Endothelial cell of umbilical vein (primary cell): ENCODE measurements at regions not wholly inside any gene's neighbourhood (a gene's known extent, or its start where the extent isn't known, plus 50 kb on each side); places are given as distances from the start of the nearest gene placed in this dataset.

Experiments
- BruUV-seq: library from RNA; stranded (reverse); fragments of 400-500 nt; replicated peaks from 2 replicates; lab custom pipeline; 2021; lab: Mats Ljungman, UMichigan
- CTCF ChIA-PET: fragments of 300-600, 350-600 bp; sonication (Branson Sonifier 250); formaldehyde crosslinking; loops from one replicate; lab custom pipeline; 2021; ENCODE audit warnings: antibody characterized with exemption, inconsistent platforms; lab: Charles Lee
- POLR2A ChIA-PET: fragments of 300-600, 350-600 bp; sonication (Branson Sonifier 250); formaldehyde crosslinking; loops from one replicate; lab custom pipeline; 2021; ENCODE audit warnings: antibody characterized with exemption, inconsistent platforms; lab: Charles Lee
- DNase-seq: peaks from one replicate; pipeline ENCODE4 v3.0.0-alpha.2; 2011; ENCODE audit warnings: low read depth, low spot score
- FAIRE-seq: peaks from 2 replicates; lab custom pipeline; 2011; peaks lifted over from hg19 to GRCh38; lab: Jason Lieb, UNC
- H2AFZ ChIP-seq: 2 replicates; pipeline ENCODE4 v1.6.0; 2012; ENCODE audit warnings: low read depth, low read length, control low read depth, inconsistent platforms
- H3K27ac ChIP-seq: 2 replicates; pipeline ENCODE4 v1.5.1; 2011; ENCODE audit warnings: low read depth, mild to moderate bottlenecking, control low read depth, low read length, moderate library complexity; ENCODE audit not compliant: insufficient read depth
- H3K27me3 ChIP-seq, 2 experiments: 2 replicates each; pipeline versions ENCODE4 v1.6.0 to v1.6.1; 2011; ENCODE audit warnings: low read length in 2 of 2, mixed read lengths in 1 of 2; ENCODE audit not compliant: control insufficient read depth in 2 of 2, insufficient read depth in 2 of 2
- H3K36me3 ChIP-seq, 2 experiments: 2 replicates in 1 of 2; 3 replicates in 1 of 2; pipeline ENCODE4 v1.5.1; 2011; ENCODE audit warnings: low read length in 2 of 2, mild to moderate bottlenecking in 1 of 2, moderate library complexity in 1 of 2; ENCODE audit not compliant: control insufficient read depth in 2 of 2, insufficient read depth in 2 of 2; ENCODE audit errors: extremely low read depth in 1 of 2
- H3K4me1 ChIP-seq: 3 replicates; pipeline ENCODE4 v1.5.1; 2011; ENCODE audit warnings: mild to moderate bottlenecking, low read length; ENCODE audit not compliant: control insufficient read depth, insufficient read depth; ENCODE audit errors: extremely low read depth
- H3K4me2 ChIP-seq: 2 replicates; pipeline ENCODE4 v1.6.1; 2011; ENCODE audit warnings: low read length, control low read depth, mixed read lengths; ENCODE audit not compliant: insufficient read depth
- H3K4me3 ChIP-seq, 3 experiments: fragments of 200-600 bp in 1 of 3; sonication (generic), shearing (Covaris generic) in 1 of 3; replicated peaks in 1 of 3; 2 replicates each; pipeline ENCODE4 v1.5.1; 2011 to 2016; ENCODE audit warnings: control low read depth in 3 of 3, low read length in 3 of 3, mild to moderate bottlenecking in 2 of 3, inconsistent platforms in 1 of 3, low read depth in 1 of 3, moderate library complexity in 1 of 3; ENCODE audit not compliant: insufficient read depth in 1 of 3
- H3K79me2 ChIP-seq: 2 replicates; pipeline ENCODE4 v1.6.0; 2012; ENCODE audit warnings: low read length, inconsistent platforms; ENCODE audit not compliant: control insufficient read depth, insufficient read depth
- H3K9ac ChIP-seq: replicated peaks from 2 replicates; pipeline ENCODE3; 2011; ENCODE audit warnings: low read length, control low read depth; ENCODE audit not compliant: insufficient read depth; ENCODE audit errors: extremely low read depth
- H3K9me1 ChIP-seq: replicated peaks from 3 replicates; pipeline ENCODE4 v1.6.0; 2011; ENCODE audit warnings: mild to moderate bottlenecking, low read length; ENCODE audit not compliant: control insufficient read depth, insufficient read depth; ENCODE audit errors: extremely low read depth
- H3K9me3 ChIP-seq: replicated peaks from 2 replicates; pipeline ENCODE4 v1.5.1; 2012; ENCODE audit warnings: low read length, inconsistent platforms; ENCODE audit not compliant: control insufficient read depth, insufficient read depth
- H4K20me1 ChIP-seq: replicated peaks from 2 replicates; pipeline ENCODE3; 2011; ENCODE audit warnings: mild to moderate bottlenecking, low read length; ENCODE audit not compliant: control insufficient read depth, insufficient read depth; ENCODE audit errors: extremely low read depth
- EZH2 ChIP-seq: IDR thresholded peaks from 2 replicates; pipeline ENCODE4 v1.6.1; 2012; ENCODE audit warnings: borderline replicate concordance, low read depth, mild to moderate bottlenecking, moderate library complexity, low read length, inconsistent platforms; ENCODE audit not compliant: severe bottlenecking
- FOS ChIP-seq: IDR thresholded peaks from 2 replicates; pipeline ENCODE4 v1.6.1; 2011; ENCODE audit warnings: mild to moderate bottlenecking, low read length, moderate library complexity, borderline replicate concordance; ENCODE audit not compliant: insufficient read depth
- GATA2 ChIP-seq: IDR thresholded peaks from 2 replicates; pipeline ENCODE4 v1.7.0; 2011; ENCODE audit warnings: low read depth, mild to moderate bottlenecking, moderate library complexity, mixed read lengths, low read length; ENCODE audit not compliant: insufficient read length, insufficient read depth
- JUN ChIP-seq: IDR thresholded peaks from 2 replicates; pipeline ENCODE4 v1.6.1; 2011; ENCODE audit warnings: borderline replicate concordance, low read depth; ENCODE audit not compliant: insufficient read length, insufficient read depth
- MYC ChIP-seq: IDR thresholded peaks from one replicate; pipeline ENCODE4 v1.6.1; 2011; ENCODE audit warnings: mild to moderate bottlenecking, low read depth, low read length
- POLR2A ChIP-seq: IDR thresholded peaks from 2 replicates; pipeline ENCODE4 v1.6.1; 2012; ENCODE audit warnings: low read depth, mild to moderate bottlenecking, control low read depth, low read length
- POLR2AphosphoS5 ChIP-seq: IDR thresholded peaks from 2 replicates; pipeline ENCODE4 v1.6.1; 2012; ENCODE audit warnings: low read depth, mild to moderate bottlenecking, control low read depth, low read length, moderate library complexity; ENCODE audit not compliant: insufficient read depth
- dilution Hi-C: fragments of 300-500 bp; cut with MboI; formaldehyde crosslinking; loops from one replicate; pipeline ENCODE4 v1.15.0; 2019; ENCODE audit warnings: low sequenced_read_pairs; ENCODE audit not compliant: extremely low pct_ligation_motif_present
- intact Hi-C: fragments of 100-400 bp; cut with micrococcal nuclease; formaldehyde crosslinking; loops from one replicate; pipeline ENCODE4 v1.10.0; 2022
- TF ChIP-seq, protein P1 (sequence below), 2 donors: IDR thresholded peaks; 1 replicate in 1 of 2; 2 replicates in 1 of 2; pipeline ENCODE4 v1.5.1; 2011; ENCODE audit warnings: low read length in 2 of 2, mild to moderate bottlenecking in 2 of 2, moderate library complexity in 2 of 2, control low read depth in 1 of 2, inconsistent platforms in 1 of 2, low read depth in 1 of 2; ENCODE audit not compliant: insufficient read depth in 1 of 2; ENCODE audit errors: extremely low read depth in 1 of 2
- TF ChIP-seq, protein P2 (sequence below): IDR thresholded peaks from 2 replicates; pipeline ENCODE4 v1.6.1; 2011; ENCODE audit not compliant: insufficient read depth, insufficient read length

DNA sequence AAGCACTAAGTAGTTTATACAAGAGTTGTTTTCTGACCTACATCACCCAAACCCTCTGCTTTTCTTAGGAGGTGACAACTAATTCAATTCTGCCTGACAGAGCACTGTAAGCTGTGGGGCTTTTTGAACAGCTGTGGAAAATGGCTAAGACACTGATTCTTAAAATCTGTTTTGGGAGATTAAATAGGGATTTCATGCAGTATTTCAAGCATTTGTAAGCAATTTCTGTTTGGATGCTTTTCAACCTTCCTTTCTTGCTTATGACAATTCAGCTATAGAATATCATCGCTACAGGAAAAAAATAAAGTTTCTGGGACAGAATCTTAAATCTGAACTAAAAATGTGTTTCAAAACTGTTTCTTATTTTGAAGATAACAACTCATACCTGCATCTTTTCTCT is 459.5 kb downstream of the RAPGEF2 start:
- Histone ChIP-seq H3K4me2 (no peak overlapping the region), H2AFZ (no peak overlapping the region), H4K20me1 (no peaks in the 10 kb centered on the region), H3K9me3 (no peaks in the 10 kb centered on the region), H3K4me1 (no peaks in the 10 kb centered on the region), H3K9ac (no peak overlapping the region), H3K4me3 (no peak overlapping the region), H3K79me2 (no peaks in the 10 kb centered on the region), H3K27me3 (no peaks in the 10 kb centered on the region), H3K36me3 (no peaks in the 10 kb centered on the region), H3K27ac (no peak overlapping the region), H3K9me1 (peaks cover 2% of the 10 kb centered on the region)
- no peak for FAIRE-seq
- DNase-seq = no peak
- BruUV-seq = no TSS peak
- dilution Hi-C loops (no loop called here), intact Hi-C loops (no loop called here)
- CTCF ChIA-PET = interaction anchor here (0.7 kb wide), 1 partner anchor 18 kb away, joined by 3 read pairs; no protein-coding TSS in a partner anchor
- TF ChIP-seq JUN (no peak), FOS (no peak), POLR2A (no peak), MYC (no peak), POLR2AphosphoS5 (no peak), GATA2 (no peak), EZH2 (no peak)
- TF ChIP-seq, protein P1, sequence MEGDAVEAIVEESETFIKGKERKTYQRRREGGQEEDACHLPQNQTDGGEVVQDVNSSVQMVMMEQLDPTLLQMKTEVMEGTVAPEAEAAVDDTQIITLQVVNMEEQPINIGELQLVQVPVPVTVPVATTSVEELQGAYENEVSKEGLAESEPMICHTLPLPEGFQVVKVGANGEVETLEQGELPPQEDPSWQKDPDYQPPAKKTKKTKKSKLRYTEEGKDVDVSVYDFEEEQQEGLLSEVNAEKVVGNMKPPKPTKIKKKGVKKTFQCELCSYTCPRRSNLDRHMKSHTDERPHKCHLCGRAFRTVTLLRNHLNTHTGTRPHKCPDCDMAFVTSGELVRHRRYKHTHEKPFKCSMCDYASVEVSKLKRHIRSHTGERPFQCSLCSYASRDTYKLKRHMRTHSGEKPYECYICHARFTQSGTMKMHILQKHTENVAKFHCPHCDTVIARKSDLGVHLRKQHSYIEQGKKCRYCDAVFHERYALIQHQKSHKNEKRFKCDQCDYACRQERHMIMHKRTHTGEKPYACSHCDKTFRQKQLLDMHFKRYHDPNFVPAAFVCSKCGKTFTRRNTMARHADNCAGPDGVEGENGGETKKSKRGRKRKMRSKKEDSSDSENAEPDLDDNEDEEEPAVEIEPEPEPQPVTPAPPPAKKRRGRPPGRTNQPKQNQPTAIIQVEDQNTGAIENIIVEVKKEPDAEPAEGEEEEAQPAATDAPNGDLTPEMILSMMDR (IDR thresholded peaks at IDR 0.05; ENCODE audit: extremely low read depth in 1 of 2, insufficient read depth in 1 of 2, low read depth in 1 of 2, low read length in 2 of 2) = no peak
- TF ChIP-seq, protein P2, sequence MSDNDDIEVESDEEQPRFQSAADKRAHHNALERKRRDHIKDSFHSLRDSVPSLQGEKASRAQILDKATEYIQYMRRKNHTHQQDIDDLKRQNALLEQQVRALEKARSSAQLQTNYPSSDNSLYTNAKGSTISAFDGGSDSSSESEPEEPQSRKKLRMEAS = no peak
- POLR2A ChIA-PET = no interaction called here
